ENCODE measurements at regions not wholly inside any gene's neighbourhood (a gene's known extent, or its start where the extent isn't known, plus 50 kb on each side); places are given as distances from the start of the nearest gene placed in this dataset.

GRCh38 chr14:25696176-25696575 is 646.2 kb upstream of the STXBP6 start (continued):
- TF ChIP-seq E2F8 (IDR thresholded peaks at IDR 0.05; ENCODE audit: low read depth, partially characterized antibody) (no peak), HNRNPL (IDR thresholded peaks at IDR 0.05; ENCODE audit: low read depth, low read length) (no peak)

- no peak overlapping the region for H3K9ac ChIP-seq (ENCODE audit: insufficient read depth in 1 of 2, low read depth in 2 of 2, low read length in 2 of 2)
- BruUV-seq (replicated peaks) = no TSS peak
- H2AFZ ChIP-seq (ENCODE audit: low read depth, low read length) = no peak overlapping the region
- H3K79me2 ChIP-seq (ENCODE audit: control insufficient read depth, insufficient read depth, low read length) = no peaks in the 10 kb centered on the region
- ATAC-seq (no peak), FAIRE-seq (no peak), DNase-seq (ENCODE audit: extremely low read depth in 1 of 4, low spot score in 3 of 4) (no peak)
- no peaks in the 10 kb centered on the region for H3K9me1 ChIP-seq (ENCODE audit: control insufficient read depth, insufficient read depth, low read length)
- H3K36me3 ChIP-seq (ENCODE audit: control insufficient read depth, insufficient read depth, low read length) = no peaks in the 10 kb centered on the region
- no peak overlapping the region for H3K4me2 ChIP-seq (ENCODE audit: insufficient read depth, low read length)
- intact Hi-C loops (cut with micrococcal nuclease) = no loop called here
- in situ Hi-C loops (cut with MboI) = no loop called here
- CTCF ChIA-PET (ENCODE audit: low intra/inter-chr PET ratio) = no interaction called here
- H3K4me1 ChIP-seq (replicated peaks in 1 of 2; ENCODE audit: control insufficient read depth in 2 of 2, insufficient read depth in 2 of 2, low read length in 2 of 2) = no peaks in the 10 kb centered on the region
- POLR2A ChIA-PET = interaction anchor here (0.7 kb wide), 2 partner anchors 302 to 623 kb away, joined by 3 to 5 read pairs; no protein-coding TSS in a partner anchor
- no peak overlapping the region for H3K27ac ChIP-seq (ENCODE audit: extremely low read depth, low read depth, low read length)
- H3K27me3 ChIP-seq (ENCODE audit: control insufficient read depth in 2 of 2, insufficient read depth in 2 of 2, low read length in 2 of 2) = no peaks in the 10 kb centered on the region
- no peak overlapping the region for H3K4me3 ChIP-seq
- WGBS (ENCODE audit: insufficient coverage, low coverage, missing lambda C conversion rate) = 0% methylated on average over 2 of the region's 2 CpGs
- no peaks in the 10 kb centered on the region for H4K20me1 ChIP-seq (replicated peaks; ENCODE audit: control insufficient read depth, insufficient read depth, low read length)
- no peaks in the 10 kb centered on the region for H3K9me3 ChIP-seq (replicated peaks; ENCODE audit: control insufficient read depth, insufficient read depth, low read depth, low read length)
- TF ChIP-seq SAFB (IDR thresholded peaks at IDR 0.05; ENCODE audit: borderline replicate concordance, low read depth, low read length) = no peak
- TF ChIP-seq USF1 (CRISPR knock-in tag; IDR thresholded peaks at IDR 0.05) = no peak
- TF ChIP-seq ZNF184 (CRISPR knock-in tag; IDR thresholded peaks at IDR 0.05) = no peak
- TF ChIP-seq FOXJ3 (CRISPR knock-in tag; IDR thresholded peaks at IDR 0.05) = no peak
- no peak for TF ChIP-seq ZBTB26 (CRISPR knock-in tag; IDR thresholded peaks at IDR 0.05)
- TF ChIP-seq VEZF1 (CRISPR knock-in tag; IDR thresholded peaks at IDR 0.05) = no peak
- TF ChIP-seq ZBTB43 (CRISPR knock-in tag; IDR thresholded peaks at IDR 0.05) = no peak
- TF ChIP-seq RHOXF2B (CRISPR knock-in tag; conservative IDR thresholded peaks at IDR 0.05) = no peak
- no peak for TF ChIP-seq ZNF12 (CRISPR knock-in tag; IDR thresholded peaks at IDR 0.05)
- no peak for TF ChIP-seq NCOA2 (IDR thresholded peaks at IDR 0.05; ENCODE audit: partially characterized antibody in 2 of 2)
- TF ChIP-seq ZNF75A (CRISPR knock-in tag; IDR thresholded peaks at IDR 0.05) = no peak
- no peak for TF ChIP-seq ZNF165 (CRISPR knock-in tag; IDR thresholded peaks at IDR 0.05; ENCODE audit: borderline replicate concordance)
Observed at GRCh38 chr14:25685004-25685403, 635.1 kb upstream of the STXBP6 start.

All from K562 (cell line).